OCI-LY7 (cell line): ENCODE measurements at regions not wholly inside any gene's neighbourhood (a gene's known extent, or its start where the extent isn't known, plus 50 kb on each side); places are given as distances from the start of the nearest gene placed in this dataset.

Source experiments
- BruUV-seq: library from RNA; stranded (reverse); fragments of 400-500 nt; replicated peaks from 2 replicates; lab custom pipeline; 2021; lab: Mats Ljungman, UMichigan
- CTCF ChIA-PET: fragments of 300-600 bp; sonication (Branson Sonifier 250); formaldehyde crosslinking; loops from one replicate; lab custom pipeline; 2022; ENCODE audit warnings: antibody characterized with exemption; ENCODE audit not compliant: unreplicated experiment; lab: Charles Lee
- POLR2A ChIA-PET: fragments of 300-600 bp; sonication (Branson Sonifier 250); formaldehyde crosslinking; loops from one replicate; lab custom pipeline; 2022; ENCODE audit warnings: antibody characterized with exemption; lab: Charles Lee
- DNase-seq: peaks from one replicate; pipeline ENCODE4 v3.0.0-alpha.2; 2015; ENCODE audit warnings: low spot score
- H2AFZ ChIP-seq: fragments of 200-600 bp; sonication (generic), shearing (Covaris generic); 2 replicates; pipeline ENCODE4 v1.6.1; 2014; ENCODE audit warnings: mild to moderate bottlenecking, antibody characterized with exemption, low read length, moderate library complexity
- H3K27ac ChIP-seq: fragments of 200-600 bp; sonication (generic); 2 replicates; pipeline ENCODE4 v1.5.1; 2014; ENCODE audit warnings: mixed run types, low read depth, mild to moderate bottlenecking, moderate library complexity, low read length, inconsistent platforms; ENCODE audit not compliant: poor library complexity, severe bottlenecking
- H3K36me3 ChIP-seq: fragments of 200-600 bp; sonication (generic); 2 replicates; pipeline ENCODE4 v1.6.1; 2014; ENCODE audit warnings: mild to moderate bottlenecking, antibody characterized with exemption, low read length, moderate library complexity, mixed read lengths; ENCODE audit not compliant: insufficient read depth
- H3K4me1 ChIP-seq: fragments of 200-600 bp; sonication (generic); 2 replicates; pipeline ENCODE4 v1.5.1; 2014; ENCODE audit warnings: mild to moderate bottlenecking, low read length; ENCODE audit not compliant: insufficient read depth, poor library complexity, severe bottlenecking
- H3K4me2 ChIP-seq: fragments of 200-600 bp; sonication (generic); 2 replicates; pipeline ENCODE4 v1.6.1; 2014; ENCODE audit warnings: mild to moderate bottlenecking, low read length
- H3K4me3 ChIP-seq: fragments of 200-600 bp; sonication (generic); 2 replicates; pipeline ENCODE4 v1.5.1; 2014; ENCODE audit warnings: mild to moderate bottlenecking, low read depth, low read length; ENCODE audit not compliant: poor library complexity, severe bottlenecking
- H3K79me2 ChIP-seq: fragments of 200-600 bp; sonication (generic); 2 replicates; pipeline ENCODE4 v1.6.1; 2016; ENCODE audit warnings: low read depth, mild to moderate bottlenecking, low read length, moderate library complexity, mixed read lengths; ENCODE audit not compliant: insufficient read depth
- H3K9me2 ChIP-seq: fragments of 200-600 bp; sonication (generic); 2 replicates; pipeline ENCODE4 v1.6.1; 2016; ENCODE audit warnings: mild to moderate bottlenecking, low read length, mixed read lengths; ENCODE audit not compliant: insufficient read depth
- H3K9me3 ChIP-seq: fragments of 200-600 bp; sonication (generic); 2 replicates; pipeline ENCODE4 v1.6.1; 2014; ENCODE audit warnings: mild to moderate bottlenecking, mixed run types, low read length, mixed read lengths
- H4K20me1 ChIP-seq: fragments of 200-600 bp; sonication (generic); 2 replicates; pipeline ENCODE4 v1.6.1; 2014; ENCODE audit warnings: mild to moderate bottlenecking, antibody characterized with exemption, low read length, moderate library complexity, mixed read lengths; ENCODE audit not compliant: insufficient read depth
- EZH2phosphoT487 ChIP-seq: fragments of 200-600 bp; sonication (generic); IDR thresholded peaks from 2 replicates; pipeline ENCODE4 v1.6.1; 2018; ENCODE audit warnings: low read depth, borderline replicate concordance, mild to moderate bottlenecking, mixed run types, antibody characterized with exemption, low read length, moderate library complexity, mixed read lengths
- intact Hi-C: fragments of 100-400 bp; cut with micrococcal nuclease; formaldehyde crosslinking; loops from one replicate; pipeline ENCODE4 v1.10.0; 2022; ENCODE audit not compliant: unreplicated experiment
- TF ChIP-seq, protein P1 (sequence below): fragments of 200-600 bp; sonication (generic); conservative IDR thresholded peaks from 2 replicates; pipeline ENCODE4 v1.5.1; 2014; ENCODE audit warnings: mild to moderate bottlenecking, antibody characterized with exemption, low read length, moderate library complexity, mixed read lengths

GRCh38 chr5:130323804-130324454, 419.7 kb downstream of the CHSY3 start:
- POLR2A ChIA-PET, result interaction anchor here (1.2 to 2.7 kb wide), 7 partner anchors 8 to 49 kb away, joined by 3 to 12 read pairs (median 6); no protein-coding TSS in a partner anchor
- H3K9me2 ChIP-seq, result no peaks in the 10 kb centered on the region
- peak overlapping the region; percentile 75 for H3K4me2 ChIP-seq
- peak overlapping the region; percentile 41 for H3K4me3 ChIP-seq
- H3K36me3 ChIP-seq, result peaks cover 42% of the 10 kb centered on the region
- no peaks in the 10 kb centered on the region for H3K79me2 ChIP-seq
- peak overlapping the region; percentile 97 for H3K27ac ChIP-seq
- intact Hi-C loops, result loop anchor here (2.0 to 10.0 kb wide), 3 partner anchors 841 to 1229 kb away; partner anchors contain the start of genes HINT1 and ISOC1
- peaks cover 69% of the 10 kb centered on the region for H3K9me3 ChIP-seq
- H3K4me1 ChIP-seq, result peaks cover 42% of the 10 kb centered on the region
- no peak for TF ChIP-seq EZH2phosphoT487
- CTCF ChIA-PET, result no interaction called here
- DNase-seq, result peak; percentile 93
- H2AFZ ChIP-seq, result peak overlapping the region; percentile 87
- no peaks in the 10 kb centered on the region for H4K20me1 ChIP-seq
- BruUV-seq, result TSS peak; percentile 99

GRCh38 chr5:130321931-130322330, 417.7 kb downstream of the CHSY3 start:
- intact Hi-C loops, result loop anchor here (5.0 to 10.0 kb wide), 2 partner anchors 1055 to 1227 kb away; partner anchors contain the start of gene ISOC1
- Histone ChIP-seq H2AFZ (peak overlapping the region; percentile 57; the same call in 1 of the 2 replicates), H3K36me3 (peaks cover 39% of the 10 kb centered on the region), H3K4me2 (peak overlapping the region; percentile 21; the same call in 1 of the 2 replicates), H3K79me2 (no peaks in the 10 kb centered on the region), H3K4me3 (no peak overlapping the region), H3K9me3 (peaks cover 56% of the 10 kb centered on the region), H3K27ac (peak overlapping the region; percentile 97), H4K20me1 (no peaks in the 10 kb centered on the region), H3K4me1 (peaks cover 42% of the 10 kb centered on the region), H3K9me2 (no peaks in the 10 kb centered on the region)
- DNase-seq, result no peak
- BruUV-seq, result no TSS peak
- ChIA-PET CTCF (no interaction called here), POLR2A (interaction anchor here (0.8 to 1.9 kb wide), 3 partner anchors 10 to 19 kb away, joined by 3 to 5 read pairs (median 5); no protein-coding TSS in a partner anchor)
- TF ChIP-seq, protein P1, sequence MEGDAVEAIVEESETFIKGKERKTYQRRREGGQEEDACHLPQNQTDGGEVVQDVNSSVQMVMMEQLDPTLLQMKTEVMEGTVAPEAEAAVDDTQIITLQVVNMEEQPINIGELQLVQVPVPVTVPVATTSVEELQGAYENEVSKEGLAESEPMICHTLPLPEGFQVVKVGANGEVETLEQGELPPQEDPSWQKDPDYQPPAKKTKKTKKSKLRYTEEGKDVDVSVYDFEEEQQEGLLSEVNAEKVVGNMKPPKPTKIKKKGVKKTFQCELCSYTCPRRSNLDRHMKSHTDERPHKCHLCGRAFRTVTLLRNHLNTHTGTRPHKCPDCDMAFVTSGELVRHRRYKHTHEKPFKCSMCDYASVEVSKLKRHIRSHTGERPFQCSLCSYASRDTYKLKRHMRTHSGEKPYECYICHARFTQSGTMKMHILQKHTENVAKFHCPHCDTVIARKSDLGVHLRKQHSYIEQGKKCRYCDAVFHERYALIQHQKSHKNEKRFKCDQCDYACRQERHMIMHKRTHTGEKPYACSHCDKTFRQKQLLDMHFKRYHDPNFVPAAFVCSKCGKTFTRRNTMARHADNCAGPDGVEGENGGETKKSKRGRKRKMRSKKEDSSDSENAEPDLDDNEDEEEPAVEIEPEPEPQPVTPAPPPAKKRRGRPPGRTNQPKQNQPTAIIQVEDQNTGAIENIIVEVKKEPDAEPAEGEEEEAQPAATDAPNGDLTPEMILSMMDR, result no peak
- no peak for TF ChIP-seq EZH2phosphoT487

GRCh38 chr5:130316971-130317680, 412.9 kb downstream of the CHSY3 start:
- ChIA-PET POLR2A (interaction anchor here (0.6 to 1.5 kb wide), 2 partner anchors 29 to 327 kb away, joined by 4 to 5 read pairs; no protein-coding TSS in a partner anchor), CTCF (no interaction called here)
- TF ChIP-seq EZH2phosphoT487, result no peak
- TF ChIP-seq, protein P1, result no peak
- no peaks in the 10 kb centered on the region for H3K79me2 ChIP-seq
- H3K4me3 ChIP-seq, result no peak overlapping the region
- no TSS peak for BruUV-seq
- no peaks in the 10 kb centered on the region for H4K20me1 ChIP-seq
- DNase-seq, result no peak
- peaks cover 5% of the 10 kb centered on the region for H3K4me1 ChIP-seq
- H3K9me3 ChIP-seq, result peaks cover 48% of the 10 kb centered on the region
- peaks cover 9% of the 10 kb centered on the region for H3K36me3 ChIP-seq
- H2AFZ ChIP-seq, result no peak overlapping the region
- H3K27ac ChIP-seq, result no peak overlapping the region
- intact Hi-C loops, result no loop called here
- H3K9me2 ChIP-seq, result no peaks in the 10 kb centered on the region
- no peak overlapping the region for H3K4me2 ChIP-seq
